ENCODE measurements at regions not wholly inside any gene's neighbourhood (a gene's known extent, or its start where the extent isn't known, plus 50 kb on each side); places are given as distances from the start of the nearest gene placed in this dataset.

DNA sequence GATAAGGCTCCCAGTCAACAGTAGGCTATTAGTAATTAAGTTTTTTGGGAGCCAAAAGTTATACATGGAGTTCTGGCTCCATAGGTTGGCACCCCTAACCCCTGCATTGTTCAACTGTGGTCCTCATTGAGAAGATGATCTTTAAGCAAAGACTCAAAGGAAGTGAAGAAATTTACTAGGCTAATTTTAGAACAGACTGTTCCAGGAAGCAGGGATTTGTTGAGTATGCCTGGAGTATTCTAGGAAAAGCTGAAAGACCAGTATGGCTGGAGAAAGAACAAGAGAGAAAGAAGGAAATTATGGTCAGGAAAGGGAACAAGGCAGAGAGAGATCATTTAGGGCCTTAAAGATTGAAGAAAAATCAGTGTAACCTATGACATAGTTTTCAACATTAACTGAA lies 125.1 kb downstream of the PMAIP1 start:
- CTCF ChIA-PET, result no interaction called here
- H3K4me3 ChIP-seq (ENCODE audit: low read depth, low read length, poor library complexity, severe bottlenecking), result no peak overlapping the region

DNA sequence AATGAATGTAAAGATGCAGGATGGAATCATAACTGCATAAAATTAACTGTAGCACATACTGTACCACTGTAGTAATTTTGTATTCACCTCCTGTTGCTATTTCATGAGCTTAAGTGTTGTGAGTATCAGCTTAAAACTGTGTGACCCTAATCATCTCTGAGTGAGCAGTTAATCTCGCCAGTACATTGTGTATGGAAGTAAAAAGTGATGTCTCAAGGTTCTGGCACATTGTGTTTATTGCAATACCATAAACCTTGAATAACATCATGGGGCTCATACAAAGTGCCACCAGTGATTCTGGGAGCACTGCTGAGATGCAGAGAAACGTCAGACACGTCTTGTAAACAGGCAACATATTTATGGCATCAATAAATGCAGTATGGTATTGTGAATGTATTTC lies 124.5 kb downstream of the PMAIP1 start:
- no TSS peak for BruUV-seq (replicated peaks)
- ChIA-PET POLR2A (ENCODE audit: low non-redundant PET) (no interaction called here), CTCF (no interaction called here)
- intact Hi-C loops (cut with micrococcal nuclease; ENCODE audit: unreplicated experiment), result no loop called here
- no peaks in the 10 kb centered on the region for H3K9me3 ChIP-seq (ENCODE audit: low read depth, low read length, poor library complexity, severe bottlenecking)
- H3K36me3 ChIP-seq (ENCODE audit: insufficient read depth, low read length, poor library complexity, severe bottlenecking), result no peaks in the 10 kb centered on the region
- TF ChIP-seq, protein P1, sequence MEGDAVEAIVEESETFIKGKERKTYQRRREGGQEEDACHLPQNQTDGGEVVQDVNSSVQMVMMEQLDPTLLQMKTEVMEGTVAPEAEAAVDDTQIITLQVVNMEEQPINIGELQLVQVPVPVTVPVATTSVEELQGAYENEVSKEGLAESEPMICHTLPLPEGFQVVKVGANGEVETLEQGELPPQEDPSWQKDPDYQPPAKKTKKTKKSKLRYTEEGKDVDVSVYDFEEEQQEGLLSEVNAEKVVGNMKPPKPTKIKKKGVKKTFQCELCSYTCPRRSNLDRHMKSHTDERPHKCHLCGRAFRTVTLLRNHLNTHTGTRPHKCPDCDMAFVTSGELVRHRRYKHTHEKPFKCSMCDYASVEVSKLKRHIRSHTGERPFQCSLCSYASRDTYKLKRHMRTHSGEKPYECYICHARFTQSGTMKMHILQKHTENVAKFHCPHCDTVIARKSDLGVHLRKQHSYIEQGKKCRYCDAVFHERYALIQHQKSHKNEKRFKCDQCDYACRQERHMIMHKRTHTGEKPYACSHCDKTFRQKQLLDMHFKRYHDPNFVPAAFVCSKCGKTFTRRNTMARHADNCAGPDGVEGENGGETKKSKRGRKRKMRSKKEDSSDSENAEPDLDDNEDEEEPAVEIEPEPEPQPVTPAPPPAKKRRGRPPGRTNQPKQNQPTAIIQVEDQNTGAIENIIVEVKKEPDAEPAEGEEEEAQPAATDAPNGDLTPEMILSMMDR (conservative IDR thresholded peaks at IDR 0.05; ENCODE audit: low read depth, low read length), result no peak
- TF ChIP-seq EZH2 (IDR thresholded peaks at IDR 0.05; ENCODE audit: borderline replicate concordance, low read depth, low read length, poor library complexity, severe bottlenecking), result no peak
- DNase-seq (ENCODE audit: low spot score), result peak; percentile 19
- no peaks in the 10 kb centered on the region for H3K27me3 ChIP-seq (replicated peaks; ENCODE audit: insufficient read depth, low read depth, low read length, poor library complexity)
- peaks cover 30% of the 10 kb centered on the region for H3K4me1 ChIP-seq (ENCODE audit: insufficient read depth, low read length, poor library complexity, severe bottlenecking)
- no peak overlapping the region for H3K4me3 ChIP-seq (ENCODE audit: low read depth, low read length, poor library complexity, severe bottlenecking)
- H3K27ac ChIP-seq (ENCODE audit: low read depth, low read length, poor library complexity, severe bottlenecking), result no peak overlapping the region

More for the DNA sequence above, 125.1 kb downstream of the PMAIP1 start:
- no peak for TF ChIP-seq EZH2 (IDR thresholded peaks at IDR 0.05; ENCODE audit: borderline replicate concordance, low read depth, low read length, poor library complexity, severe bottlenecking)
- TF ChIP-seq, protein P1 (conservative IDR thresholded peaks at IDR 0.05; ENCODE audit: low read depth, low read length), result no peak
- Histone ChIP-seq H3K27ac (ENCODE audit: low read depth, low read length, poor library complexity, severe bottlenecking) (no peak overlapping the region), H3K27me3 (replicated peaks; ENCODE audit: insufficient read depth, low read depth, low read length, poor library complexity) (no peaks in the 10 kb centered on the region), H3K36me3 (ENCODE audit: insufficient read depth, low read length, poor library complexity, severe bottlenecking) (no peaks in the 10 kb centered on the region), H3K4me1 (ENCODE audit: insufficient read depth, low read length, poor library complexity, severe bottlenecking) (peaks cover 25% of the 10 kb centered on the region), H3K9me3 (ENCODE audit: low read depth, low read length, poor library complexity, severe bottlenecking) (no peaks in the 10 kb centered on the region)
- no peak for DNase-seq (ENCODE audit: low spot score)
- no TSS peak for BruUV-seq (replicated peaks)
- intact Hi-C loops (cut with micrococcal nuclease; ENCODE audit: unreplicated experiment), result no loop called here
- POLR2A ChIA-PET (ENCODE audit: low non-redundant PET), result no interaction called here

DNA sequence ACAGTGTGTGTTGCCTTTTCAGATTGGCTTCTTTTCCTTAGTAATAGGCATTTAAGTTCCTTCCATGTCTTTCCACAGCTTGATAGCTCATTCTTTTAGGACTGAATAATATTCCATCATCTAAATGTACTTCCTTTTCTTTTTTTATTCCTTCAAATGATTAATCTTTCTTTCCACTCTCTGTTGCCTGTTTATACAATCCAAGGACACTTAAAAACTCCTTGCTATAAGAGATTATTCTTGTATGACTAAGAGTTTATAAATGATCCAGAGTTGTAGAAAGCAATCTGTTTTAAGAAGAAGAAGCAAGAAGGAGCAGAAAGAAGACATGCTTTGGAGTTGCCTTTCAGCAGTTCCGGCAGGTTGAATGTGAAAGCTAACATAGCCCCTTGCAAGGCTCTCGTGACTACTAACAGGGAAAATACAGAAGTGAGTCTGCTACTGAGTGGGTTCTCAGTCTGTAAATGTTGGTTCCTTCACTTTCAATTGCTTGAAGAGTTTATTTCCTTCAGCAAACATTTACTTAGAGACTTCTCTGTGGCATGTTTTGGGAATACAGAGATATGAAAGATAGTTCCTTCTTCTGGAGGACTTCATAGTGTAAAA lies 123.0 kb downstream of the PMAIP1 start:
- H3K27ac ChIP-seq (ENCODE audit: low read depth, low read length, poor library complexity, severe bottlenecking), result no peak overlapping the region
- no peaks in the 10 kb centered on the region for H3K36me3 ChIP-seq (ENCODE audit: insufficient read depth, low read length, poor library complexity, severe bottlenecking)
- no peak for DNase-seq (ENCODE audit: low spot score)
- intact Hi-C loops (cut with micrococcal nuclease; ENCODE audit: unreplicated experiment), result no loop called here
- H3K9me3 ChIP-seq (ENCODE audit: low read depth, low read length, poor library complexity, severe bottlenecking), result no peaks in the 10 kb centered on the region
- ChIA-PET CTCF (no interaction called here), POLR2A (ENCODE audit: low non-redundant PET) (no interaction called here)
- TF ChIP-seq, protein P1 (conservative IDR thresholded peaks at IDR 0.05; ENCODE audit: low read depth, low read length), result no peak
- no peak for TF ChIP-seq EZH2 (IDR thresholded peaks at IDR 0.05; ENCODE audit: borderline replicate concordance, low read depth, low read length, poor library complexity, severe bottlenecking)
- H3K4me3 ChIP-seq (ENCODE audit: low read depth, low read length, poor library complexity, severe bottlenecking), result no peak overlapping the region
- H3K4me1 ChIP-seq (ENCODE audit: insufficient read depth, low read length, poor library complexity, severe bottlenecking), result peaks cover 40% of the 10 kb centered on the region
- H3K27me3 ChIP-seq (replicated peaks; ENCODE audit: insufficient read depth, low read depth, low read length, poor library complexity), result no peaks in the 10 kb centered on the region
- no TSS peak for BruUV-seq (replicated peaks)

Data from A673 (cell line).